SK-N-SH (cell line): ENCODE measurements at regions not wholly inside any gene's neighbourhood (a gene's known extent, or its start where the extent isn't known, plus 50 kb on each side); places are given as distances from the start of the nearest gene placed in this dataset.

ENCODE experiments used
- CTCF ChIA-PET: fragments of 300-600, 350-600 bp; formaldehyde crosslinking; extraction: SDS; loops from one replicate; lab custom pipeline; 2021; lab: Yijun Ruan, JAX
- POLR2A ChIA-PET: fragments of 350-600 bp; sonication (Branson Sonifier 250); formaldehyde crosslinking; extraction: SDS; loops from one replicate; lab custom pipeline; 2020; ENCODE audit warnings: antibody characterized with exemption, inconsistent platforms; lab: Yijun Ruan, JAX
- DNase-seq: peaks from one replicate; pipeline ENCODE4 v3.0.0; 2012
- H2AFZ ChIP-seq: fragments of 200-600 bp; sonication (generic); 2 replicates; pipeline ENCODE4 v1.8.1; 2016; ENCODE audit warnings: antibody characterized with exemption, mild to moderate bottlenecking, low read depth
- H3F3A ChIP-seq: fragments of 200-600 bp; sonication (generic); replicated peaks from 2 replicates; pipeline ENCODE3; 2016; ENCODE audit warnings: antibody characterized with exemption, mild to moderate bottlenecking; ENCODE audit not compliant: insufficient read depth
- H3K27ac ChIP-seq, 2 experiments: fragments of 200-500 bp in 1 of 2; fragments of 200-600 bp in 1 of 2; sonication (Bioruptor generic) in 1 of 2; sonication (generic), shearing (Covaris generic) in 1 of 2; 2 replicates each; pipeline versions ENCODE4 v1.5.1 to v1.6.1; 2014 to 2016; ENCODE audit warnings: low read depth in 2 of 2, inconsistent platforms in 1 of 2, low read length in 1 of 2, mild to moderate bottlenecking in 1 of 2, mixed read lengths in 1 of 2
- H3K27me3 ChIP-seq: fragments of 200-600 bp; sonication (generic), shearing (Covaris generic); 2 replicates; pipeline ENCODE4 v1.6.1; 2016; ENCODE audit warnings: mixed run types; ENCODE audit not compliant: insufficient read depth
- H3K36me3 ChIP-seq, 2 experiments: fragments of 200-500 bp in 1 of 2; fragments of 200-600 bp in 1 of 2; sonication (Bioruptor generic) in 1 of 2; sonication (generic) in 1 of 2; replicated peaks in 1 of 2; 2 replicates each; pipeline versions ENCODE3 to v1.5.1; 2014 to 2016; ENCODE audit warnings: low read length in 1 of 2, mild to moderate bottlenecking in 1 of 2; ENCODE audit not compliant: insufficient read depth in 2 of 2, control insufficient read depth in 1 of 2
- H3K4me1 ChIP-seq, 2 experiments: fragments of 200-500 bp in 1 of 2; fragments of 200-600 bp in 1 of 2; sonication (Bioruptor generic) in 1 of 2; sonication (generic), shearing (Covaris generic) in 1 of 2; 2 replicates each; pipeline versions ENCODE4 v1.5.1 to v1.6.1; 2014 to 2016; ENCODE audit warnings: low read depth in 1 of 2, low read length in 1 of 2, mixed run types in 1 of 2; ENCODE audit not compliant: insufficient read depth in 2 of 2, control insufficient read depth in 1 of 2
- H3K4me2 ChIP-seq: fragments of 200-600 bp; sonication (generic), shearing (Covaris generic); 2 replicates; pipeline ENCODE4 v1.6.1; 2017; ENCODE audit warnings: mixed run types
- H3K4me3 ChIP-seq, 2 experiments: fragments of 200-500 bp in 1 of 2; fragments of 200-600 bp in 1 of 2; sonication (Bioruptor generic) in 1 of 2; sonication (generic), shearing (Covaris generic) in 1 of 2; 2 replicates each; pipeline versions ENCODE4 v1.5.1 to v1.8.1; 2014 to 2016; ENCODE audit warnings: low read depth in 2 of 2, inconsistent platforms in 1 of 2, low read length in 1 of 2, mild to moderate bottlenecking in 1 of 2, mixed read lengths in 1 of 2, moderate library complexity in 1 of 2
- H3K79me2 ChIP-seq: fragments of 200-600 bp; sonication (generic); 2 replicates; pipeline ENCODE4 v1.8.1; 2017; ENCODE audit warnings: mild to moderate bottlenecking; ENCODE audit not compliant: insufficient read depth
- H3K9ac ChIP-seq: fragments of 200-600 bp; sonication (generic); 2 replicates; pipeline ENCODE4 v1.6.1; 2017; ENCODE audit warnings: mixed run types
- H3K9me2 ChIP-seq: fragments of 200-600 bp; sonication (generic); 2 replicates; pipeline ENCODE4 v1.6.1; 2017; ENCODE audit warnings: mixed run types
- H3K9me3 ChIP-seq: fragments of 200-600 bp; sonication (generic); 2 replicates; pipeline ENCODE4 v1.6.1; 2017; ENCODE audit warnings: mixed run types, mild to moderate bottlenecking, moderate library complexity
- H4K20me1 ChIP-seq: fragments of 200-600 bp; sonication (generic); 2 replicates; pipeline ENCODE4 v1.6.1; 2017; ENCODE audit warnings: mild to moderate bottlenecking, mixed run types; ENCODE audit not compliant: insufficient read depth
- ELF1 ChIP-seq: IDR thresholded peaks from 2 replicates; pipeline ENCODE4 v1.4.0; 2012
- EZH2phosphoT487 ChIP-seq: fragments of 200-600 bp; sonication (generic); IDR thresholded peaks from 2 replicates; pipeline ENCODE4 v1.6.1; 2017; ENCODE audit warnings: low read depth, mixed run types, mild to moderate bottlenecking, antibody characterized with exemption, moderate library complexity, borderline replicate concordance
- FOXM1 ChIP-seq: IDR thresholded peaks from 2 replicates; pipeline ENCODE4 v1.4.0; 2012; ENCODE audit warnings: low read depth, mild to moderate bottlenecking
- GABPA ChIP-seq: IDR thresholded peaks from 2 replicates; pipeline ENCODE4 v1.4.0; 2012; ENCODE audit warnings: low read depth, mild to moderate bottlenecking
- IRF3 ChIP-seq: fragments of 150-350 bp; IDR thresholded peaks from 2 replicates; pipeline ENCODE4 v1.6.1; 2016; ENCODE audit warnings: mild to moderate bottlenecking, low read depth, low read length
- JUND ChIP-seq: IDR thresholded peaks from 2 replicates; pipeline ENCODE4 v1.4.0; 2012
- RAD21 ChIP-seq: IDR thresholded peaks from 2 replicates; pipeline ENCODE4 v1.6.1; 2012; ENCODE audit warnings: mild to moderate bottlenecking, low read length
- RCOR1 ChIP-seq: fragments of 150-350 bp; IDR thresholded peaks from 2 replicates; pipeline ENCODE4 v1.6.1; 2017; ENCODE audit warnings: antibody characterized with exemption, low read length
- RFX5 ChIP-seq: IDR thresholded peaks from 2 replicates; pipeline ENCODE4 v1.6.1; 2012; ENCODE audit warnings: mild to moderate bottlenecking, improper control_type of control experiment, low read length
- RXRA ChIP-seq: IDR thresholded peaks from 2 replicates; pipeline ENCODE4 v1.4.0; 2012; ENCODE audit warnings: low read depth, mild to moderate bottlenecking, borderline replicate concordance
- WGBS: methylation state at CpG from one replicate; pipeline ENCODE4 v1.1.6; 2017; ENCODE audit warnings: low lambda C conversion rate; 5-methylcytosine and 5-hydroxymethylcytosine counted together
- TF ChIP-seq, protein P1 (sequence below): IDR thresholded peaks from 2 replicates; pipeline ENCODE4 v1.4.0; 2012; ENCODE audit warnings: low read depth, borderline replicate concordance
- TF ChIP-seq, protein P2 (sequence below): IDR thresholded peaks from 2 replicates; pipeline ENCODE4 v1.6.1; 2012; ENCODE audit warnings: mild to moderate bottlenecking, low read depth, low read length, moderate library complexity

DNA sequence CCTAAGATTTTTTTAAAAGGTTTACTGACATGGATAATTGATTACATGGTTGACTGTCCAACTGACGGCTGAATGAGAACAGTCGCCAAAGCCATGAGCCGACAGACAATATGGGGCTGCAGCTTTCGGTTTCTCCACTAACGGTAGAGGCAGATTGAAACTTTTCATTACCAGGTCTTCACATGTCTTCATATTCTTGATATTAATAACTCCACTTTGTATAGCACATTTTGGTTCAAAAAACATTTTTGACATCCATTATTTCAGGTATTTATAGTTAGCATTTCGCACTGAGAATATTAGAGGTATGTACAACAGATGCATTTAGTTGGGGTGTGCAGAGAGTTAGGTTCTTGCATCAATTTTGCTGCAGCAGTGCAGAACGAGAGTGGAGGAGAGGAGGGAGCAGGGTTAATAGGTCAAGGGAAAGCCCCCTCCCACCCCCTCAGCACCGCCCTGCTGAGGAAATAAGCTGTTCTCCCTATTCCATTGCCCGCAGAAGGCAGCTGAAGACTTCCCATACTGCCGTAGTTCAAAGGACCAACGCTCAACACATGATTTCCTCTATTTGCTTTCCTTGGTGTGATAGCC, 73.6 kb upstream of the ADTRP start:
- Histone ChIP-seq H2AFZ (no peak overlapping the region), H3F3A (peaks cover 3% of the 10 kb centered on the region), H3K36me3 (no peaks in the 10 kb centered on the region), H3K27ac (no peak overlapping the region), H3K4me3 (no peak overlapping the region), H3K9ac (no peak overlapping the region), H3K4me2 (no peak overlapping the region), H3K79me2 (no peaks in the 10 kb centered on the region), H3K4me1 (peaks cover 2 to 16% of the 10 kb centered on the region in 2 experiments; a peak in 3 of 4 replicates), H4K20me1 (no peaks in the 10 kb centered on the region), H3K9me3 (no peaks in the 10 kb centered on the region), H3K9me2 (no peaks in the 10 kb centered on the region), H3K27me3 (no peaks in the 10 kb centered on the region)
- WGBS, result 84% methylated on average over 11 of the region's 11 CpGs
- ChIA-PET CTCF (no interaction called here), POLR2A (no interaction called here)
- TF ChIP-seq GABPA (no peak), RXRA (no peak), EZH2phosphoT487 (no peak), JUND (no peak), ELF1 (no peak), RAD21 (no peak), IRF3 (no peak), FOXM1 (no peak), RCOR1 (no peak), RFX5 (no peak)
- TF ChIP-seq, protein P1, sequence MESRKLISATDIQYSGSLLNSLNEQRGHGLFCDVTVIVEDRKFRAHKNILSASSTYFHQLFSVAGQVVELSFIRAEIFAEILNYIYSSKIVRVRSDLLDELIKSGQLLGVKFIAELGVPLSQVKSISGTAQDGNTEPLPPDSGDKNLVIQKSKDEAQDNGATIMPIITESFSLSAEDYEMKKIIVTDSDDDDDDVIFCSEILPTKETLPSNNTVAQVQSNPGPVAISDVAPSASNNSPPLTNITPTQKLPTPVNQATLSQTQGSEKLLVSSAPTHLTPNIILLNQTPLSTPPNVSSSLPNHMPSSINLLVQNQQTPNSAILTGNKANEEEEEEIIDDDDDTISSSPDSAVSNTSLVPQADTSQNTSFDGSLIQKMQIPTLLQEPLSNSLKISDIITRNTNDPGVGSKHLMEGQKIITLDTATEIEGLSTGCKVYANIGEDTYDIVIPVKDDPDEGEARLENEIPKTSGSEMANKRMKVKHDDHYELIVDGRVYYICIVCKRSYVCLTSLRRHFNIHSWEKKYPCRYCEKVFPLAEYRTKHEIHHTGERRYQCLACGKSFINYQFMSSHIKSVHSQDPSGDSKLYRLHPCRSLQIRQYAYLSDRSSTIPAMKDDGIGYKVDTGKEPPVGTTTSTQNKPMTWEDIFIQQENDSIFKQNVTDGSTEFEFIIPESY, result no peak
- TF ChIP-seq, protein P2, sequence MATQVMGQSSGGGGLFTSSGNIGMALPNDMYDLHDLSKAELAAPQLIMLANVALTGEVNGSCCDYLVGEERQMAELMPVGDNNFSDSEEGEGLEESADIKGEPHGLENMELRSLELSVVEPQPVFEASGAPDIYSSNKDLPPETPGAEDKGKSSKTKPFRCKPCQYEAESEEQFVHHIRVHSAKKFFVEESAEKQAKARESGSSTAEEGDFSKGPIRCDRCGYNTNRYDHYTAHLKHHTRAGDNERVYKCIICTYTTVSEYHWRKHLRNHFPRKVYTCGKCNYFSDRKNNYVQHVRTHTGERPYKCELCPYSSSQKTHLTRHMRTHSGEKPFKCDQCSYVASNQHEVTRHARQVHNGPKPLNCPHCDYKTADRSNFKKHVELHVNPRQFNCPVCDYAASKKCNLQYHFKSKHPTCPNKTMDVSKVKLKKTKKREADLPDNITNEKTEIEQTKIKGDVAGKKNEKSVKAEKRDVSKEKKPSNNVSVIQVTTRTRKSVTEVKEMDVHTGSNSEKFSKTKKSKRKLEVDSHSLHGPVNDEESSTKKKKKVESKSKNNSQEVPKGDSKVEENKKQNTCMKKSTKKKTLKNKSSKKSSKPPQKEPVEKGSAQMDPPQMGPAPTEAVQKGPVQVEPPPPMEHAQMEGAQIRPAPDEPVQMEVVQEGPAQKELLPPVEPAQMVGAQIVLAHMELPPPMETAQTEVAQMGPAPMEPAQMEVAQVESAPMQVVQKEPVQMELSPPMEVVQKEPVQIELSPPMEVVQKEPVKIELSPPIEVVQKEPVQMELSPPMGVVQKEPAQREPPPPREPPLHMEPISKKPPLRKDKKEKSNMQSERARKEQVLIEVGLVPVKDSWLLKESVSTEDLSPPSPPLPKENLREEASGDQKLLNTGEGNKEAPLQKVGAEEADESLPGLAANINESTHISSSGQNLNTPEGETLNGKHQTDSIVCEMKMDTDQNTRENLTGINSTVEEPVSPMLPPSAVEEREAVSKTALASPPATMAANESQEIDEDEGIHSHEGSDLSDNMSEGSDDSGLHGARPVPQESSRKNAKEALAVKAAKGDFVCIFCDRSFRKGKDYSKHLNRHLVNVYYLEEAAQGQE, result no peak
- DNase-seq, result no peak
